Anterior cingulate cortex (tissue), 58 donors: ENCODE measurements at regions not wholly inside any gene's neighbourhood (a gene's known extent, or its start where the extent isn't known, plus 50 kb on each side); places are given as distances from the start of the nearest gene placed in this dataset.

ENCODE experiments used
- DNase-seq, 58 donors: peaks; one replicate each; lab custom pipeline; 2025; lab: John Stamatoyannopoulos, UW

- DNase-seq = no peak
Observed at GRCh38 chr2:121860033-121860757, 104.7 kb downstream of the TSN start.

DNA sequence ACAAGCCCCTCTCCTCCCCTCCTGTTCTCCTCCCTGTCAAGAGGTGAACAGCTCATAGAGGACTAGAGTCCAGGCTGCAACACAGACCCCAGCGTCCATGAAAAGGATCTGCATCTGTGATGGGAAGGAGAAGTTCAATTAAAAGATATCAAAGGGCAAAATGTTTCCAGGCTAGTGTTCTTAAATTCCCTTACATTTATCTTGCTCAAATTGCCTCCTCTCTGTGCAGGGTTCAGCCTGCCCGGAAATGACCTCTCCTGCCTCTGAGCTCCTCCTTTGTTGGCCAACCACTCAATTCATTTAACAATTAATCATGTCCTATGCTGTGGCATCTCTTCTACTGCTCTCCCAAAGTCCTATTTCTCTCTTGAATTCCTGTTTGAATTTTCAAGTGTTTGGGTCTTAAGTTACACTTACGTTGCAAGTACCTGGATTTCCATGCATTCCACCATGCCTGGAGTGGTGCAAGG is 105.3 kb downstream of the TSN start:
- no peak for DNase-seq

GRCh38 chr2:121862286-121862685 is 106.8 kb downstream of the TSN start:
- no peak for DNase-seq

DNA sequence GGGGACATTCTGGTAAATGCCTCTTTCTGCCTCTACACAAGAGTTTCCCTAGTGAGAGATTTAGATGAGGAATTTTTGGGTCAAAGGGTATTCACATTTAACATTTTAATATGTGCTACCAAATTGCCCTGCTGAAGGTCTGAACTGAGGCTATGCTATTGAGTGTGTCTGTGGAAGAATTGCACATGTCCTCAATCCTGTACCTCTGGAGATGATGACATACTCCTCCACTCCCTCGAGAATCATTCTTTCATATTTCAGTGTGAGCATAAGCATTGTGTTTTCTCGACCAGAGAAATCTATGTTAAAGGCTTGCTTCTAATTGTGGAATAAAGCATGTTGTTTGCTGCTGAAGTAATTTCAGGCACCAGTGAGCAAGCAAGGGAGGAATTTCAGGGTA is 110.5 kb downstream of the TSN start:
- DNase-seq = no peak

DNA sequence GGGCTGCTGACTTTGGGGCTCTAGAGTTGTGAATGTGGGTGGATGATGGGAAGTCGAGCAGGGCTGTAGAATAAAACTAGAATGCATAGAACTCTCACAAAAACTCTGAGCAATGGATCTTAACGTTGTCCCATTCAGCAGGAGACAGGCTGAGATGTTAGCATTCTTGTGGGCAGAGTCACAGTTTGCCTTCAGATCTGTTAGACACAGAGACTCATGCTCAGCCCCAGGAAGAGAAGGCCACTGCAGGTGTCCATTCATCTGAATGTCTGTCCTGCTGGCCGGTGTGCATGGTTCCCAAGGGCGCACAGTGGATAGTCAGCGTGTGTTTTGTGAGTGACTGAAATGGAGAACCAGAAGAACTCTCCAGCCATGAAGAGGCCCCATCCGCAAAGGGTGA is 111.3 kb downstream of the TSN start:
- no peak for DNase-seq

- DNase-seq = no peak
Observed at GRCh38 chr2:121868652-121869051, 113.2 kb downstream of the TSN start.

- DNase-seq = no peak
Observed at GRCh38 chr2:121869363-121869762, 113.9 kb downstream of the TSN start.

DNA sequence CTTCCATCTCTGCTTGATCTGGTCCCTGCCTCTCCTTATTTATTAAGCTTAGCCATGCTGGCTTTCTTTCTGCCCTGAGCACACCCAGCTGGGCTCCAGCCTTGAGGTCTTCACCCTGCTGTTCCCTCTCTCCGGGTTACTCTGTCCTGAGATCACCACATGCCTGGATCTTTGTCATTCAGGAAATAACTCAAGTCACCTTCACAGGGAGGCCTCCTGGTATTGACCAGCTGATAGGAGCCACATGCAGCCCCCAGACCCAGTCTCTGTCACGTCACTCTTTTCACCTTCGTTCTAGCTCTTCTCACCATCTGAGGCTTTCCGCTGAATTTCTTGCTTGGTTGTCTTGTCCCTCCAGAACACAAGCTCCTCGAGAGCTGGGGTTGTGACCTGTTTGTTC is 114.4 kb downstream of the TSN start:
- DNase-seq = no peak

GRCh38 chr2:121872651-121873050 is 117.2 kb downstream of the TSN start:
- DNase-seq = no peak

- DNase-seq = no peak
Observed at GRCh38 chr2:121873864-121874263, 118.4 kb downstream of the TSN start.

DNA sequence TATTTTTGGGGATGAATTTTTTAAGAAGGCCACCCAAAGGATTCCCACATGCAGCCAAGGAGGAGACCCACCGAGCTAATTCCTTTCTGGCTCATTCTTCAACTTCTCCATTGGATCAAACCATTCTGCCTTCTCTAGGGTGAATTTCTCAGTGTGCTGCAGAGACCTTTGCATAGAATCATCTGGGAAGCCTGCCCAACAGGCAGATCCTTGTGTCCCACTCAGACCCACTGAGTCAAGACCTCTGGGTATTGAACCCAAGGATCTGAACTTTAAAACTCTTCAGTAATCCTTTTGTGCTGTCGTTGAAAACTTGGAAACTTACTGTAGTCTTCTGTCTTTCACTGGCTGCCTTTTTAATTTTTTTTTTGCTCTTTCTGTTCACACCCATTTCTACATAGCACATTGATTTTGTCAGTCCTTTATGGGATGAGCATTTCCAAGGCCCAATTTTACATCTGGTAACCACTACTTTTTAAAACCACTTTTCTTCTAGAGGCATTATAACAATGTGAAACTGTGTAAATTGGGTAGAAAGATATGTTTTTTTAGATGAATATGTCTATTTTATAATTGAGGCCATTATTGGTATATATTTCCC is 120.2 kb downstream of the TSN start:
- DNase-seq = no peak

DNA sequence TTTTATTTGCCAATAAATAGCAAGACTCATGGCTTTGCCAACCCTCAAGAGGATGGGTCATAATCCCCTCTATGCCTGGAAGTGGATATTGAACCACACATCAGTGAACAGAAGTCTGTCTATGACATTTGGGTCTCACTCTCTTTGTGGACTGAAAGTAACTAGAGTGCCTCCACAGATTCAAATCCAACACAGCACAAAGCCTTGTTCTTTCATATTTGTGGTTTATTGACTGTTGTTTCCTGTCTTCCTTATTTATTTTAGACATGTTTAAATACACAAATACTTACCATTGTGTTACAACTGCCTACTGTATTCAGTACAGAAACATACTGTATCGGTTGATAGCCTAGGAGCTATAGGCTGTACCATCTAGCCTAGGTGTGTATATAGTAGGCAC is 121.9 kb downstream of the TSN start:
- DNase-seq = no peak

DNA sequence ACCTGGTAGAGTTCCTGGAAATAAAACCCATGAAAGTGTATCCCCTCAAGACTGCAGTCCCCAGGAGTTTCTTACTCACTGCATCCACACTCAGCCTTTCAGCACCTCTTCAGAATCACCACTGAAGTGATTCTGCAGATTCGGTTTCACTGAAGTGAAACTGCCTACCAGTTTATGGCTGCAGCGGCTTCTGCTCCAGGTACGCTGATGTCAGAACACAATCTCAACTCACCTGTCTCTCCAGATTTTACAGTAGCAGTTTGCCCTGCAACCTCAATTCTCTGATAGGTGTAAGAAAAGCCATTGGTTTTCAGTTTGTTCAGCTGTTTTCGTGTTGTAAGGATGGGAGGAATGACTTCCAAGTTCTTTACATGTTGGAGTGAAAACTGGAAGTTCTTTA is 124.8 kb downstream of the TSN start:
- no peak for DNase-seq

GRCh38 chr2:121881038-121881437 is 125.6 kb downstream of the TSN start:
- DNase-seq = no peak

- DNase-seq = no peak
Observed at GRCh38 chr2:121881950-121882349, 126.5 kb downstream of the TSN start.

- DNase-seq = peak in 3 of 58 donors; percentile 19 to 35 (median 22)
Observed at GRCh38 chr2:121884078-121884477, 128.6 kb downstream of the TSN start.

DNA sequence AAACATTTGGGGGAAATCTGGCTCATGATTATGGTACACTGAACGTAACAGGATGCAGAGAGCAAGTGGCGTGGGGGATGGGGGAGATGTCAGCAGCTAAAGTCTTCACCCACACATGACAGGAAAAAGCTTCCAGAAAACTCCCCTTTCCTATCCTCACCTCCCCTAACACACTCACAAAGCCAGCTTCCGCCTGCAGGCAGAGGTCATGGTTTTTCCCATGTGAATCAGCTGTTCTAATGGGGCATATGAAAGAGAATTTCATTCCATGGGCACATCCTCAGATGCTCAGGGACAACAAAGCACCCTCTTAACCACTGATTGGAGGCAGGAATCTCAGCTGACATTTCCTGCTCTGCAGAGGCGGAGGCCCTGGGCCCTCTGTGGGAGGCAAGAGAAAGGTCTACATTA is 129.1 kb downstream of the TSN start:
- DNase-seq = no peak

DNA sequence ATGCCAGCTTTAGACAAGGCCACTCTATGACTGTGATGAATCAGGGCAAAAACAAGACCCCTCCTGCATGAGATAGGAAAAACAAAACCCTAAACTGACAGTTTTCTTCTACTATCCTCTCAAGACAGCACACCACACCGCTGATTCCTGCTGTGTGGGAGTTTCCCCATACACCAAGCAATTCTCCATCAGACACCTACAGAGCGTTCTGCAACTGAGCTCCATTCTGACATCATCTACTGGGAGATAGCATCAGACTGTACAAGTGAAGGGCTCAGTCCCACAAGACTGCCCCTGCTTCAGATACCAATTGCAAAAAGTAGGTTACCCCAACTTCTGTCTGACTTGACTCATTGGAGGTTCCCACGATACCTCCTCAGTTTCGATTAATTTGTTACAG is 130.6 kb downstream of the TSN start:
- DNase-seq = peak in 1 of 58 donors; percentile 22

DNA sequence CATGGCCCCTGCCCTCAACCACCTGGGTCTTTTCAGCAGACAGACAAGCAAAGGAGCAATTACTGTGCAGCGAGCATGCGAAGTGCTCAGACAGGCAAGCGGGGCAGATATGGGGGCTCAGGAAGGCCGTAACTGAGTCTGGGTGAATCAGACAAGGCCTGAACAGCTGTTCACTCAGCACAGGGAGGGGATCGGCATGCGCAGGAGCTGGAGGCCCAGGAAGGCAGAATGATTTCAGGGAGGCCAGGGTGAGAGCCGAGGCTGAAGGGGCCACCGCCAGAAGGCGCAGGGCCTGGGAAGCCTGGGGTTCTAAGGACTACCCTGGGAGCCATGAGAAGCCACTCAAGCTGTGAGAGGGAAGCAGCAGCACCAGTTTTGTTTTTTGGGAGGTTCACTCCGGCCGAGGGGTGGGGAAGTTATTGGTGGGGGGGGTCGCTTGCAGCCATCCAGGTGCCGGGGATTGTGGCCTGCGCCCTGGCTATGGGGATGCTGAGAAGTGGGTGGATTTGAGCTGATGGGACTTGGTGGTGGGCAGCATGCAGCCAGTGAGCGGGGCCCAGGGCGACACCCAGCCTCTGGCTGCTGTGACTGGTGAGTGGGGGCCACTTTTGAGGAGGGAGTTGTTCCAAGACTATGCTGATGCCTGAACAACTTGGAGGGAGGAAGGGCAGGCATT is 132.2 kb downstream of the TSN start:
- no peak for DNase-seq

DNA sequence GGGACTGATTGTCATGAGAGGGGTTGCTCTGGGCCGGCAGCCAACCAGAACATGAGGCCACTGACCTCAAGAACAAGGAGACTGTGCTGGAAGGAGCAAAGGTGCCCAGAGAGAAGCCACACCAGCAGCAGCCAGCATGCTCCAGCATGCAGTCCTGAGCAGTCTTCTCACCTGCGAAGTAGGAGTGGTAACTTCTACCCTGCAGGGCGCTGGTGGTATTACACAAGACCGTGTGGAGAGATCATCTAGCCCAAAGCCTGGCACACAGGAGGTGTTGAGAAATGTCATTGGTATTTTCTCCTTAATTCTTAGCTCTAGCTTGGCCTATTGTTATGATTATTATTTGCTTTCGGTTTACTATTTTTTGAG is 132.7 kb downstream of the TSN start:
- no peak for DNase-seq

GRCh38 chr2:121890041-121890440 is 134.6 kb downstream of the TSN start:
- no peak for DNase-seq
